Mononuclear cell (primary cell): ENCODE measurements at regions not wholly inside any gene's neighbourhood (a gene's known extent, or its start where the extent isn't known, plus 50 kb on each side); places are given as distances from the start of the nearest gene placed in this dataset.

Experiments
- H3K27me3 ChIP-seq: 2 replicates; pipeline ENCODE4 v1.6.0; 2011; ENCODE audit warnings: low read length, control low read depth; ENCODE audit not compliant: insufficient read depth
- H3K4me1 ChIP-seq: 2 replicates; pipeline ENCODE4 v1.5.1; 2011; ENCODE audit warnings: mild to moderate bottlenecking, low read length, control low read depth; ENCODE audit not compliant: insufficient read depth
- H3K4me3 ChIP-seq: 2 replicates; pipeline ENCODE4 v1.5.1; 2011; ENCODE audit warnings: mild to moderate bottlenecking, low read length, moderate library complexity
- H3K9me3 ChIP-seq: 2 replicates; pipeline ENCODE4 v1.5.1; 2011; ENCODE audit warnings: low read depth, mild to moderate bottlenecking, control low read depth, low read length

DNA sequence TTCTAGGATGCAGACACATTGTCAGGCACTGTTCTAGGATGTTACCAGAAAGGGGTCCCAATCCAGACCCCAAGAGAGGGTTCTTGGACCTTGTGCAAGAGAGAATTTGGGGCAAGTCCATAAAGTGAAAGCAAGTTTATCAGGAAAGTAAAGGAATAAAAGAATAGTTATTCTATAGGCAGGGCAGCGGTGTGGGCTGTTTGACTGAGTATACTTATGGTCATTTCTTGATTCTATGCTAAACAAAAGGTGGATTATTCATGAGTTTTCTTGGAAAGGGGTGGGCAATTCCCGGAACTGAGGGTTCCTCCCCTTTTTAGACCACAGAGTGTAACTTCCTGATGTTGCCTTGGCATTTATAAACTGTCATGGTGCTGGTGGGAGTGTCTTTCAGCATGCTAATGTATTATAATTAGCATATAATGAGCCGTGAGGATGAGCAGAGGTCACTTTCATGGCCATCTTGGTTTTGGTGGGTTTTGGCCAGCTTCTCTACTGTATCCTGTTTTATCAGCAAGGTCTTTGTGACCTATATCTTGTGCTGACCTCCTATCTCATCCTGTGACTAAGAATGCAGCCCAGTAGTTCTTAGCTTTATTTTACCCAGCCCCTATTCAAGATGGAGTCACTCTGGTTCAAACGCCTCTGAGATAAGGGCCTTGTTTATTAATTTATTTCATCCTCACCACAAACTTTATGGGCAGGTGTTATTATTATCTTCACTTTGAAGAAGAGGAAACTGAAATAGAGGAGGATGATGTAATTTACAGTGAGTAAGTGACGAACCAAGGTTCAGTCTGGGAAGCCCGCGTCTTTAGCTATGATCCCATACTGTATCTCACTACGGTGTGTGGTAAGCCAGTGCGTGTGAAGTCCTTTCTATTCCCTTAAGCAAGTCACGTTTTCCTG lies 186.0 kb upstream of the KLF4 start:
- no peaks in the 10 kb centered on the region for H3K27me3 ChIP-seq
- H3K4me3 ChIP-seq: no peak overlapping the region
- H3K9me3 ChIP-seq: no peaks in the 10 kb centered on the region
- peaks cover 37% of the 10 kb centered on the region for H3K4me1 ChIP-seq

DNA sequence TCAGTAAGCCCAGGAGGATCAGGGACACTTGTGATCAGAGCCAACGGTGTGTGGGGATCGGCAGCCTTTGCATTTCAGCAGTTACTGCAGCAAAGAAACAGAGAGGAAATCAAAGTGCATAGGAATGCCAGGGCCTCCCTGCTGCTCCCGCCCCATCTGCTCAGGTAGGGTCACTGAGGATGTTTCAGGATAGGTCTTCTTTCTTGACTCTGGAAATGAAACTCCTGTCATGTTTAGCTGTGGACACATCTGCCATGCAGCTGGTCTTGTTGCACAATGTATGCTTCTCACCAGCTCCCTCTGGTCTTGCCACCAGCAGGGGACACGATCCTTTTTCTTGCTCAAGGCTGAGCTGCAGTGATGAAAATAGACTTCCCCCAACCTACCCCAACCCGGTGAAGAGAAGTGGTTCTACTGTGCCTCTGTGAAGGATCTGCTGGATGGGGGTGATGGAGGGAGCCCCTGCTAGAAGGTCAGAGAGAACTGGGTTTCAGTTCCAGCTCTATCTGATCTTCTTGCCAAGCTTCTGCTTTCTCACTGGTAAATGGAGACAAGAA lies 185.2 kb upstream of the KLF4 start:
- H3K27me3 ChIP-seq: no peaks in the 10 kb centered on the region
- peaks cover 37% of the 10 kb centered on the region for H3K4me1 ChIP-seq
- no peaks in the 10 kb centered on the region for H3K9me3 ChIP-seq
- H3K4me3 ChIP-seq: no peak overlapping the region

DNA sequence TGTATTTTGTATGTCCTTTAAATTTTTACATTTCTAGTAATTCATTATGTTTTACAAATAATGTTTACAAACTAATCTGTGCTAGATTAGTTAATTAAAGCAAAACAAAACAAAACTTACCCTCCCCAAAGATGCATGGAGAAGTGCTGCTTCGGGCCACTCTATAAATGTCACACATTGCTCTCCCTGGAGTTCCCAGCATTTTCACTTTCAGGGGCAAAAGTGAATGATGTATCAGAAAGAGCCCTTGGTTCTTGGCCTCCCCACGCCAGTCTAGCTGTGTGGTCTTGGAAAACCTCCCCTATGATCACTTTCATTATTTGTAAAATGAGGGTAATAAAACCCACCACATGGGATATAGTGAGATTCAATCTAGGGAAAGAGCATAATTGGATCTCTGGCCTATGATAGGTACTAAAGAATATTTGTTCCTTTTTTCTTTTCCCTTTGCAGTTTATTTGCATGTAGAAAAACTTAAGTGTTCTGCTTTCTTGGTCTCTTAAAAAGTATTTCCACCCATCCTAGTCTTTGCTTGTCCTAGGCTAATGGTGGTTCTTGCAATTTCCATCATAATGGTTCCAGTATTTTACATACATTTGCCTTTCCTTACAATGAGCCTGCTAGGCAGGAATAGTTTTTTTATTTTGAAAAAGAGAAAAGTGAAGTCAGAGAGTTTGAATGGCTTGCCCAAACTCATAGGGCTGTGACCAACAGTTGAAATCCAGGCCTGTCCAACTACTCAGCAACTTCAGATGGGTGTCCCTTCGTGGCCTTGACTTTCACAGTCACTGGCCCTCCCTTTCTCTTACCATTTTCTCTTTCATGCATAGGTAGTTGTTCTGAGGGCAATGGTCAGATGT lies 184.5 kb upstream of the KLF4 start:
- H3K9me3 ChIP-seq: no peaks in the 10 kb centered on the region
- peaks cover 37% of the 10 kb centered on the region for H3K4me1 ChIP-seq
- H3K4me3 ChIP-seq: no peak overlapping the region
- H3K27me3 ChIP-seq: no peaks in the 10 kb centered on the region

DNA sequence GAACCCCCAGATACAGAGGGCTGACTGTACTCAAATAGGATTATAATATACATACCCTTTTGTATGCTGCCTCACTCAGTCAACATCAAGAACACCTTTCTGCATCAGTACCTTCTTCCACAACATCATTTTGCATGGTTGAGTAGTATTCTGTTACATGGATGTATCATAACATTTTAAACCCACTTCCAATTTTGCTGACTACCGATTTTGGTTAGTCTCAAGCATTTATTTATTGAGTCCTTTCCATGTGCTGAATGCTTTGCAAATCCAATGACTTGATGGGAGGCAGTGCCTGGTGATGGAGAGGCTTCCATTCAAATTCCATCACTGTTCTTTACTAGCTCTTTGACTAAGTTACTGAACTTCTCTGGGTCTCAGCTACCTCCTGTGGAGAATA lies 182.0 kb upstream of the KLF4 start:
- Histone ChIP-seq H3K4me1 (peaks cover 34% of the 10 kb centered on the region), H3K27me3 (no peaks in the 10 kb centered on the region), H3K9me3 (no peaks in the 10 kb centered on the region), H3K4me3 (no peak overlapping the region)

DNA sequence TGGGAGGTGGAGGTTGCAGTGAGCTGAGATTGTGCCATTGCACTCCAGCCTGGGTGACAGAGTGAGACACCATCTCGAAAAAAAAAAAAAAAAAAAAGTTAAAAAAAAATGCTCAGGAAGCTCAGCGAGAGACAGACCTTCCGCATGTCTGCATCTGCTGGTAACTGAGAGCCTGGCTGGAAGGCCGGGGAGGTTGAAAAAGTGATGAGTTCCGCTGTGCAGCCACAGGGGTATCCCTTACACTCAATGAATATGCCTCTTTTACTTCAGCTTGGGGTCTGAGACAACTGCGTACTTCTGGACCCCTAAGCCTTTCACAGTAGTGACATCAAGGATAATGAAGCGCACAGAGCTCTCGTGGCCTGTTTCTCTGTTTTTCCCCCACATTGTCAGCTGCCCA lies 179.9 kb upstream of the KLF4 start:
- H3K9me3 ChIP-seq: no peaks in the 10 kb centered on the region
- H3K4me3 ChIP-seq: no peak overlapping the region
- peaks cover 12% of the 10 kb centered on the region for H3K4me1 ChIP-seq
- H3K27me3 ChIP-seq: no peaks in the 10 kb centered on the region

DNA sequence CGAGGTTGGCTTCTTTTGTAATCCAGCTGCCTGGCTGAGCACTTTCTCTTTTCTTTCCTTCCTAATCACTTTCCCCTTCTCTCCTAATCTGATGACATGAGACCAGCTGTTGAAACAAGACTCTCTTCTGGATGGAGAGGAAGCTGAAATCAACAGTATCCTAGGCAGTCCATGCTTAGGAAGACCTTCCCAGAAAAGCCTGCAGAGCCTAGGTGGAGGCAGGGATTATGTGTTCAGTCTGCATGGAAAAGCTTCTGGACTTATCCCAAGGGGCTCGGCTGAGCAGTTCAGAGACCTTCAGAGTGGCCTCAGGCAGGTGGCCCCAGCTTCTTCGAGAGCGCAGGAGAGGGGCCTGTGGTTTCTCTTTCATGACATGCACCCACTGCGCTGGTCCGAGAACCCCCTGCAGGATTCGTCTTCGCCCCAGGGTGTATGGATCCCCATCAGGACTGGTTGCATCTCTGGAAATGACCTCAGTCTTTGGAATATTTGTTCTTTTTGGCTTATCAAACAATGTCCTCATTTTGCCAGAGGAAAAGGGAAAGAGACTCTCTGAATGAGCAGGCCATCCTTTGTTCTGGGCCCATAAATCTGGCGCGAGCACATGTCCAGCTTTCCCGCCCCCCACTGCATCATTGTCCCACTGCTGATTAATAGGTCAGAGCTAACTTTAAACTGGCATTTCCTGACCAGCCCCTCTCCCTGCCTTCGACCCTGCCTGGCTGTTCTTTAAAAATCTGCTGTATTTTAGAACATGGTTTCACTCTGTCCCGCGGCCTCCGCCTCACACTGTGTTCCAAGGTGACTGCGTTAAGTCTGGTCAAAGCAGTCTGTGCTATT lies 177.9 kb upstream of the KLF4 start:
- Histone ChIP-seq H3K9me3 (no peaks in the 10 kb centered on the region), H3K4me1 (no peaks in the 10 kb centered on the region), H3K4me3 (no peak overlapping the region), H3K27me3 (no peaks in the 10 kb centered on the region)

DNA sequence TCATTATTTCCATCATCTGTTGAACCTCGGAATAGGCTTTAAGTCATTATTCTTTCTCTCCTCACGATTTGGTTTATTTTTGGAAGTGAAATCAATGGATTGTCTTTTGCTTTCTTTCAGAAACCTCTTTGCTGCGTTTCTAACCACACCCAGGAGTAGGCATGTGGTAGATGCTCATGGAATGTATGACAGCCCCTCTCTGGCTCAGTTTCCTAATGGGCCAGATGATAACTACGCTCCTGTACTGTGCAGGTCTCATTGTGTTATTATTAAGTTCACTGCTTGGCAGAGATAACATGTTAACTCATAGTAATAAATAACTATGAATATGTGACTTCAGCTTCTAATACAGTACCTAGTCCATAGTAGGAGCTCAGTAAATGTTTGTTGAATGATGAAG lies 175.5 kb upstream of the KLF4 start:
- Histone ChIP-seq H3K4me3 (no peak overlapping the region), H3K9me3 (no peaks in the 10 kb centered on the region), H3K27me3 (no peaks in the 10 kb centered on the region), H3K4me1 (no peaks in the 10 kb centered on the region)

DNA sequence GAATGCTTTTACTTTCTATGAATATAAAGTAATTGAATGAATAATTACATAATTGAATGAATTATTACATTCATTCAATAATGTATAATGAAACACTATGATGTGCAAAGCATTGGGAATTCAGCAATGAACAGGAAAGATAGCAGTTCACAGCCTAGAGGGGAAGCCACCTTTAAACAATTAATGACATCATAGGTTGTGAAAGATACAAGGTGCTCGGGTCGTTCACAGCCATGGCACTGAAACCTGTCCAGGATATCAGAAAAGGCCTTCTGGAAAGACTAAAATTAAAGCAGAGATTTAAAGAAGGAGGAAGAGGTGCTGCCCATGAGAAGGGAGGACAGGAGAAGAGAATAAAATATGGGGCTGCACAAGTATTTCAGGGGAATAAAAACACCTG lies 171.4 kb upstream of the KLF4 start:
- Histone ChIP-seq H3K4me1 (no peaks in the 10 kb centered on the region), H3K9me3 (no peaks in the 10 kb centered on the region), H3K27me3 (no peaks in the 10 kb centered on the region), H3K4me3 (no peak overlapping the region)

DNA sequence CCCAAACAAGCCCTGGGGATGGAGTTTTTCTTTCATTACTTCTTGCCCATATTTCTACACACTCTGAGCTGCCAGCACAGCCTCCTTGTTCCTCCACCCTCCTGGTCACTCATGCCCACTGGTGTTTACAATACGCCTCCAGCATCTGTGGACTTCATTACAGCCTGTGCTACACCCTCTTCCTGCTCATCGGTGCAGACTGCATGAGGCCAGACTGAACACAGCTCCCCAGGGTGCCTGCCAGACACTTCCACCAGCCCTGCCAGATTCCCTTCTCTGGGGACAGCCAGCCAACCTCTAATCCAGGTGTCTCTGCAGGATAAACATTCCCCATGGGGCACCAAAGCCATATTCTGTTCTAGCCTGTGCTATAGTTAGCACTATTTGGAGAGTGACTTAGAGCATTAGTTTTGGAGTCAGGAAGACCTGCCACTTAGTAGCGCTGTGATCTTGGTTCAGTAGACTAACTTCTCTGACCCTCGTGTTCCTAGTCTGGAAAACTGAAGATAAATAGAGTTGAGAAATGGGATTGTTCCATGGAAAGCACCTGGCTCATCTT lies 163.8 kb upstream of the KLF4 start:
- Histone ChIP-seq H3K4me3 (no peak overlapping the region), H3K9me3 (no peaks in the 10 kb centered on the region), H3K4me1 (no peaks in the 10 kb centered on the region), H3K27me3 (no peaks in the 10 kb centered on the region)

DNA sequence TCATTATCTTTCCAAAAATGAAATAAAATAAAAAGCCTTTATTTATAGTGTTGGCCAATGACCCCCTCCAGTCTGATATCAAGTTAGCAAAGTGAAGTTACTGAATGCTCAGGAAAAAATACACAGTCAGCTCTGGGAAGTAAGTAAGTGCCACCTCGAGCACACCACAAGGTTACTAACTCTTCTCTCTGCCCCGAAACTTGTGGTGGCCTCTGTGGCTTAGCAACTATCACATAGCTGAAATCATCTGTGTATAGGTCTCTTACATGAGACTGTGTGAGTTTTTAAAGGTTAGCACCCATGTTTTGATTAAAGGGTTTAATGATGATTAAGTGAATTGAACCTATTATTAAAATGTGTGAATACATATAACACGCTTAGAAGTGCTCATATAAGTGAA lies 161.4 kb upstream of the KLF4 start:
- Histone ChIP-seq H3K27me3 (no peaks in the 10 kb centered on the region), H3K9me3 (no peaks in the 10 kb centered on the region), H3K4me1 (peaks cover 1% of the 10 kb centered on the region), H3K4me3 (no peak overlapping the region)

DNA sequence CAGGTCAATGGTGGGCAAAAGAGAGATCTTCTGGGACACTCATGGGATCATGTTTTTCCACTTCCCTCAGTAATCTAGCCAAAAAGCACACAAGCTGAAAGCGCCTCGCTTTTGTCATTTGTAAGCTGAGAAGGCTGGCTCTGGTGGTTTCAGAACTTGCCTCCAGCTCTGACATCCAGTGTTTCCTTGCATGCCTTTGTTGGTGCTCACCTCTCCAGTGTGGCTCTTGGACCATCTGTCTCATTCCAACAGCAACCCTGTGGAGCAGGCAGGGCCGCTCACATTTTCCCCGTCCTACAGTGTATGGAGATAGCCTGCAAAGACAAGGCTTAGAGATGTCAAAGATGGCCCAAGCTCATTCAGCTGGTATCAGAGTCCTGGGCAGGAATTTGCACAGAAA lies 160.8 kb upstream of the KLF4 start:
- Histone ChIP-seq H3K4me1 (peaks cover 8% of the 10 kb centered on the region), H3K27me3 (no peaks in the 10 kb centered on the region), H3K4me3 (no peak overlapping the region), H3K9me3 (no peaks in the 10 kb centered on the region)

DNA sequence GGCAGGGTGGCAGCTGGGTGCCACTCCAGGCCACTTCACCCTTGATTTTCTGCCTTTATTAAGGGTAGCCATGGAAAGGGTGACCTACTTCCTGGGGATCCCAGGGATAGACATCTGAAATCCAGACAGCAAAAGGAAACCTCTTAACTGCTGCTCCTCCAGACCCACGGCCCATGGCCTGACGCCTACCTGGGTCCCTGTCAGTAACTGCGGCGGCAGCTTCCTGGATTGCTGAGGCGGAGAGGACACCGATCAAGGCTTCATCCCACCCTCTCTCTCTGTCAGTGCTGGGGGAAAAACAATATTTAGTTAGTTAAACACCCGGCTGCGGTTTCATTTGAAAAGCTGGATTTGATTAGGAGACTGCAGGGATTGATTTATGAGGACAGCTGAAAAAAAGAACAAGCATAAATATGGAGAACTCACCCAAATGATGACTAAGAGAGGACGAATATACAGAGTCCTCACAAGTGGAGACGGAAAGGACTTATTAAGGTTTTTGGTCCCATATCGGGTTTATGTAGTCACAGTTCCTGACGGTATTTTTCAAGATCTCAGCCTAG lies 158.7 kb upstream of the KLF4 start:
- Histone ChIP-seq H3K4me3 (no peak overlapping the region), H3K4me1 (peaks cover 22% of the 10 kb centered on the region), H3K27me3 (no peaks in the 10 kb centered on the region), H3K9me3 (no peaks in the 10 kb centered on the region)

DNA sequence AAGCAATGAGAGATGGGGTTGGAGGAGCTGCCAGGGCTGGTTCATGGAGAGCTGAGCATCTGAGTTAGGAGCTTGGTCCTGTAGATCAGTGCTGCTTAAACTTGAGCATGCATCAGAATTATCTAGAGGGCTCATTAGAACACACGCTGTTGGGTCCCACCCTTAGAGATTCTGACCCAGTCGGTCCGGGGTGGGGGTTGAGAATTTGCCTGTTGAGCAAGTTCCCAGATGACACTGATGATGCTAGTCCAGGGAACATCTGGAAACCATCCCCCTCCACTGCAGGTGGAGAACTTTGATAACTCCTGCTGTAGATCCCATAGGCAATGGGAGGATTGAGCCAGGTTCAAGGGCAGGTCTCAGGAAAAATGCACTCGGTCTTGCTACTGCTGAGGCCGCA lies 158.0 kb upstream of the KLF4 start:
- H3K4me3 ChIP-seq: no peak overlapping the region
- H3K4me1 ChIP-seq: peaks cover 22% of the 10 kb centered on the region
- H3K9me3 ChIP-seq: no peaks in the 10 kb centered on the region
- H3K27me3 ChIP-seq: no peaks in the 10 kb centered on the region

DNA sequence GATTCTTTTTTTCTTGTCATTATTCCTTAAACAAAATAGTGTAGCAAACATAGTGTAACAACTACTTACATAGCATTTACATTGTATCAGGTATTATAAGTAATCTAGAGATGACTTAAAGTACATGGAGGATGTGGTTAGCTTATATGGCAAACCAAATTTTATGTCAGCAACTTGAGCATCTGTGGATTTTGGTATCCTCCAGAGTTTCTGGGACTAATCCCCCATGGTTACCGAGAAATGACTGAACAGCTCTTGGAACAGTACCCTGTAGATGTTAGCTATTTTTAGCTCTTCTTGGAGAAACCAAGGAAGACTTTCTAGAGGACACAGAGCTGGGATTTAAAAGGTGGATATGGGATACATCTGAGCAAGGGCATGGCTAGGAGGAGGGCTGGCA lies 157.6 kb upstream of the KLF4 start:
- Histone ChIP-seq H3K4me3 (no peak overlapping the region), H3K27me3 (no peaks in the 10 kb centered on the region), H3K9me3 (no peaks in the 10 kb centered on the region), H3K4me1 (peaks cover 22% of the 10 kb centered on the region)
